ENCODE measurements at regions not wholly inside any gene's neighbourhood (a gene's known extent, or its start where the extent isn't known, plus 50 kb on each side); places are given as distances from the start of the nearest gene placed in this dataset.

GRCh38 chr9:90538566-90538965 is 104.1 kb downstream of the DIRAS2 start:
- DNase-seq (ENCODE audit: low spot score): no peak

GRCh38 chr9:90539286-90539685 is 103.3 kb downstream of the DIRAS2 start:
- no peak for DNase-seq (ENCODE audit: low spot score)

GRCh38 chr9:90540734-90541133 is 101.9 kb downstream of the DIRAS2 start:
- no peak for DNase-seq (ENCODE audit: low spot score)

GRCh38 chr9:90544488-90544887 is 98.1 kb downstream of the DIRAS2 start:
- DNase-seq (ENCODE audit: low spot score): no peak

GRCh38 chr9:90546200-90546599 is 96.4 kb downstream of the DIRAS2 start:
- no peak for DNase-seq (ENCODE audit: low spot score)

GRCh38 chr9:90547896-90548295 is 94.7 kb downstream of the DIRAS2 start:
- DNase-seq (ENCODE audit: low spot score): no peak

GRCh38 chr9:90552317-90552716 is 90.3 kb downstream of the DIRAS2 start:
- DNase-seq (ENCODE audit: low spot score): no peak

GRCh38 chr9:90555351-90556057 is 87.1 kb downstream of the DIRAS2 start:
- DNase-seq (ENCODE audit: low spot score): no peak

- no peak for DNase-seq (ENCODE audit: low spot score)
These were observed 85.5 kb downstream of the DIRAS2 start for GRCh38 chr9:90556897-90557675.

GRCh38 chr9:90559075-90560073 is 83.2 kb downstream of the DIRAS2 start:
- DNase-seq (ENCODE audit: low spot score): no peak

Measured in D341Med (cell line).